Transverse colon (tissue), 4 donors: ENCODE measurements at regions not wholly inside any gene's neighbourhood (a gene's known extent, or its start where the extent isn't known, plus 50 kb on each side); places are given as distances from the start of the nearest gene placed in this dataset.
A peak's percentile ranks its signal among the peaks of the same experiment; 100 is the strongest.
"Not testable (repeated sequence)": the region's sequence is repeated elsewhere in the genome, so short reads cannot be mapped to it uniquely, and the experiment has no call there.

Experiments used
- DNase-seq: peaks from one replicate; pipeline ENCODE4 v3.0.0-alpha.2; 2019
- H3K27ac ChIP-seq, 4 donors: fragments of 200-600 bp; sonication (generic); 2 replicates each; pipeline ENCODE4 v1.5.1; 2016 to 2018; ENCODE audit warnings: inconsistent platforms in 4 of 4
- H3K27me3 ChIP-seq: fragments of 200-600 bp; sonication (generic); 2 replicates; pipeline ENCODE4 v1.5.1; 2017; ENCODE audit warnings: inconsistent platforms
- H3K36me3 ChIP-seq, 4 donors: fragments of 200-600 bp; sonication (generic); 2 replicates each; pipeline ENCODE4 v1.5.1; 2017 to 2019; ENCODE audit warnings: inconsistent platforms in 4 of 4
- H3K4me1 ChIP-seq, 4 donors: fragments of 200-600 bp; sonication (generic); 2 replicates each; pipeline ENCODE4 v1.5.1; 2017 to 2020; ENCODE audit warnings: inconsistent platforms in 4 of 4
- H3K4me3 ChIP-seq, 4 donors: fragments of 200-600 bp; sonication (generic); 1 replicate in 1 of 4; 2 replicates in 3 of 4; pipeline versions ENCODE4 v1.5.1 to v1.6.1; 2017 to 2019; ENCODE audit warnings: inconsistent platforms in 4 of 4
- H3K9me3 ChIP-seq, 2 donors: fragments of 200-600 bp; sonication (generic); 2 replicates each; pipeline ENCODE4 v1.5.1; 2017 to 2019; ENCODE audit warnings: inconsistent platforms in 2 of 2
- CTCF ChIP-seq, 5 experiments: fragments of 200-600 bp in 3 of 5; fragments of 450-650 bp in 2 of 5; sonication (generic) in 3 of 5; IDR thresholded peaks; 1 replicate in 2 of 5; 2 replicates in 3 of 5; pipeline ENCODE4 v1.5.1; 2016 to 2017; ENCODE audit warnings: antibody characterized with exemption in 5 of 5, inconsistent platforms in 3 of 5, mild to moderate bottlenecking in 2 of 5, moderate library complexity in 1 of 5
- EP300 ChIP-seq: sonication (generic); formaldehyde crosslinking; IDR thresholded peaks from one replicate; pipeline ENCODE4 v1.6.1; 2017; ENCODE audit warnings: antibody characterized with exemption, low read depth
- POLR2A ChIP-seq: fragments of 450-650 bp; IDR thresholded peaks from one replicate; pipeline ENCODE4 v1.6.1; 2016; ENCODE audit warnings: antibody characterized with exemption, mild to moderate bottlenecking, moderate library complexity
- POLR2AphosphoS5 ChIP-seq, 3 donors: sonication (generic); formaldehyde crosslinking; IDR thresholded peaks; one replicate each; pipeline ENCODE4 v1.6.1; 2016; ENCODE audit warnings: antibody characterized with exemption in 3 of 3
- WGBS, 2 donors: methylation state at CpG; one replicate each; pipeline ENCODE4 v1.1.5; 2018; ENCODE audit warnings: low coverage in 1 of 2; 5-methylcytosine and 5-hydroxymethylcytosine counted together
- in situ Hi-C, 4 donors: fragments of 200-750 bp; cut with MboI; loops; one replicate each; pipeline versions ENCODE4 v1.15.0 to v1.15.1; 2017; ENCODE audit warnings: low sequenced_read_pairs in 3 of 4, low pct_ligation_motif_present in 1 of 4, low pct_unique_long_range_greater_than_20kb in 1 of 4
- intact Hi-C: fragments of 100-400 bp; cut with DNase I; formaldehyde crosslinking; loops from one replicate; pipeline ENCODE4 v1.15.1; 2023; ENCODE audit warnings: low total_unique reads

GRCh38 chr9:87036506-87036905 lies 89.2 kb upstream of the GAS1 start:
- H3K36me3 ChIP-seq: no peaks in the 10 kb centered on the region
- TF ChIP-seq EP300 (no peak), CTCF (IDR thresholded peaks at IDR 0.05) (no peak), POLR2AphosphoS5 (IDR thresholded peaks at IDR 0.05) (no peak), POLR2A (no peak)
- H3K27ac ChIP-seq: peak overlapping the region; percentile 51 to 79 (median 68)
- intact Hi-C loops: no loop called here
- no peaks in the 10 kb centered on the region for H3K27me3 ChIP-seq
- in situ Hi-C loops: no loop called here
- H3K4me1 ChIP-seq: peaks cover 0 to 10% (median 4%) of the 10 kb centered on the region in 4 donors
- H3K4me3 ChIP-seq: no peak overlapping the region
- no peak for DNase-seq
- WGBS, 2 donors: 76 to 90% methylated on average over 2 of the region's 2 CpGs
- no peaks in the 10 kb centered on the region for H3K9me3 ChIP-seq

GRCh38 chr9:87039809-87040392 lies 92.6 kb upstream of the GAS1 start:
- 71 to 83% methylated on average over 1 of the region's 1 CpG for WGBS, 2 donors
- Histone ChIP-seq H3K27ac (no peak overlapping the region), H3K27me3 (no peaks in the 10 kb centered on the region), H3K4me1 (peaks cover 0 to 9% (median 0%) of the 10 kb centered on the region in 4 donors), H3K9me3 (no peaks in the 10 kb centered on the region), H3K4me3 (no peak overlapping the region), H3K36me3 (no peaks in the 10 kb centered on the region)
- DNase-seq: no peak
- intact Hi-C loops (no loop called here), in situ Hi-C loops (no loop called here)
- TF ChIP-seq EP300 (no peak), CTCF (IDR thresholded peaks at IDR 0.05) (no peak), POLR2AphosphoS5 (IDR thresholded peaks at IDR 0.05) (no peak), POLR2A (no peak)

- 87 to 100% methylated on average over 1 to 2 of the region's 2 CpGs for WGBS, 2 donors
Measured at GRCh38 chr9:87040410-87041009, 93.2 kb upstream of the GAS1 start.

GRCh38 chr9:87041553-87042235 lies 94.4 kb upstream of the GAS1 start:
- H3K4me1 ChIP-seq, in situ Hi-C loops: not testable (repeated sequence)
- 74 to 89% methylated on average over 6 to 29 of the region's 29 CpGs for WGBS, 2 donors

More at GRCh38 chr9:87040410-87041009, 93.2 kb upstream of the GAS1 start:
- in situ Hi-C loops: no loop called here
- Histone ChIP-seq H3K4me1 (peaks cover 0 to 3% (median 0%) of the 10 kb centered on the region in 4 donors), H3K27ac (no peak overlapping the region), H3K4me3 (no peak overlapping the region), H3K27me3 (no peaks in the 10 kb centered on the region), H3K36me3 (no peaks in the 10 kb centered on the region), H3K9me3 (no peaks in the 10 kb centered on the region)
- TF ChIP-seq CTCF (IDR thresholded peaks at IDR 0.05) (no peak), POLR2AphosphoS5 (IDR thresholded peaks at IDR 0.05) (no peak), EP300 (no peak), POLR2A (no peak)
- no peak for DNase-seq
- intact Hi-C loops: no loop called here

GRCh38 chr9:87049929-87050608 lies 102.8 kb upstream of the GAS1 start:
- H3K27me3 ChIP-seq, DNase-seq, H3K4me1 ChIP-seq, intact Hi-C loops, H3K4me3 ChIP-seq, H3K36me3 ChIP-seq, H3K27ac ChIP-seq, in situ Hi-C loops: not testable (repeated sequence)
- WGBS, 2 donors: 49 to 51% methylated on average over 2 of the region's 2 CpGs
- H3K9me3 ChIP-seq: peaks cover 8 to 11% of the 10 kb centered on the region in 2 donors

More at GRCh38 chr9:87041553-87042235, 94.4 kb upstream of the GAS1 start:
- H3K4me3 ChIP-seq, H3K9me3 ChIP-seq, intact Hi-C loops, H3K36me3 ChIP-seq, DNase-seq, H3K27ac ChIP-seq, H3K27me3 ChIP-seq: not testable (repeated sequence)
